Right renal pelvis (tissue), 4 donors: ENCODE measurements at regions not wholly inside any gene's neighbourhood (a gene's known extent, or its start where the extent isn't known, plus 50 kb on each side); places are given as distances from the start of the nearest gene placed in this dataset.

ENCODE experiments used
- DNase-seq, 4 donors: peaks; one replicate each; pipeline ENCODE4 v3.0.0-alpha.2; 2013; ENCODE audit warnings: low read depth in 4 of 4, low spot score in 3 of 4, missing footprints in 1 of 4

- no peak for DNase-seq
Measured at GRCh38 chr2:173663835-173664512, 301.2 kb downstream of the SP3 start.

- DNase-seq: no peak
Measured at GRCh38 chr2:173664513-173664910, 300.7 kb downstream of the SP3 start.

GRCh38 chr2:173666171-173666888 is 298.8 kb downstream of the SP3 start:
- DNase-seq: no peak

GRCh38 chr2:173667014-173667413 is 298.2 kb downstream of the SP3 start:
- DNase-seq: no peak

- DNase-seq: no peak
Measured at GRCh38 chr2:173667415-173667814, 297.8 kb downstream of the SP3 start.

GRCh38 chr2:173669271-173669853 is 295.8 kb downstream of the SP3 start:
- no peak for DNase-seq

GRCh38 chr2:173669888-173670287 is 295.3 kb downstream of the SP3 start:
- DNase-seq: no peak

GRCh38 chr2:173672573-173673340 is 292.4 kb downstream of the SP3 start:
- DNase-seq: no peak

GRCh38 chr2:173673640-173674039 is 291.5 kb downstream of the SP3 start:
- DNase-seq: no peak

- DNase-seq: no peak
Measured at GRCh38 chr2:173676647-173677046, 288.5 kb downstream of the SP3 start.

- no peak for DNase-seq
Measured at GRCh38 chr2:173678186-173678585, 287.0 kb downstream of the SP3 start.

GRCh38 chr2:173680574-173680973 is 284.6 kb downstream of the SP3 start:
- no peak for DNase-seq

- no peak for DNase-seq
Measured at GRCh38 chr2:173681881-173682650, 283.1 kb downstream of the SP3 start.

GRCh38 chr2:173684896-173685459 is 280.2 kb downstream of the SP3 start:
- DNase-seq: no peak

- no peak for DNase-seq
Measured at GRCh38 chr2:173690349-173690748, 274.8 kb downstream of the SP3 start.

GRCh38 chr2:173692068-173692467 is 273.1 kb downstream of the SP3 start:
- DNase-seq: no peak

- no peak for DNase-seq
Measured at GRCh38 chr2:173693044-173693589, 272.1 kb downstream of the SP3 start.

- no peak for DNase-seq
Measured at GRCh38 chr2:173696274-173696673, 268.9 kb downstream of the SP3 start.

GRCh38 chr2:173697929-173698328 is 267.2 kb downstream of the SP3 start:
- DNase-seq: no peak

- no peak for DNase-seq
Measured at GRCh38 chr2:173705656-173706055, 259.5 kb downstream of the SP3 start.
